OCI-LY7 (cell line): ENCODE measurements at regions not wholly inside any gene's neighbourhood (a gene's known extent, or its start where the extent isn't known, plus 50 kb on each side); places are given as distances from the start of the nearest gene placed in this dataset.

ENCODE experiments used
- BruUV-seq: library from RNA; stranded (reverse); fragments of 400-500 nt; replicated peaks from 2 replicates; lab custom pipeline; 2021; lab: Mats Ljungman, UMichigan
- CTCF ChIA-PET: fragments of 300-600 bp; sonication (Branson Sonifier 250); formaldehyde crosslinking; loops from one replicate; lab custom pipeline; 2022; ENCODE audit warnings: antibody characterized with exemption; ENCODE audit not compliant: unreplicated experiment; lab: Charles Lee
- POLR2A ChIA-PET: fragments of 300-600 bp; sonication (Branson Sonifier 250); formaldehyde crosslinking; loops from one replicate; lab custom pipeline; 2022; ENCODE audit warnings: antibody characterized with exemption; lab: Charles Lee
- DNase-seq: peaks from one replicate; pipeline ENCODE4 v3.0.0-alpha.2; 2015; ENCODE audit warnings: low spot score
- H2AFZ ChIP-seq: fragments of 200-600 bp; sonication (generic), shearing (Covaris generic); 2 replicates; pipeline ENCODE4 v1.6.1; 2014; ENCODE audit warnings: mild to moderate bottlenecking, antibody characterized with exemption, low read length, moderate library complexity
- H3K27ac ChIP-seq: fragments of 200-600 bp; sonication (generic); 2 replicates; pipeline ENCODE4 v1.5.1; 2014; ENCODE audit warnings: mixed run types, low read depth, mild to moderate bottlenecking, moderate library complexity, low read length, inconsistent platforms; ENCODE audit not compliant: poor library complexity, severe bottlenecking
- H3K36me3 ChIP-seq: fragments of 200-600 bp; sonication (generic); 2 replicates; pipeline ENCODE4 v1.6.1; 2014; ENCODE audit warnings: mild to moderate bottlenecking, antibody characterized with exemption, low read length, moderate library complexity, mixed read lengths; ENCODE audit not compliant: insufficient read depth
- H3K4me1 ChIP-seq: fragments of 200-600 bp; sonication (generic); 2 replicates; pipeline ENCODE4 v1.5.1; 2014; ENCODE audit warnings: mild to moderate bottlenecking, low read length; ENCODE audit not compliant: insufficient read depth, poor library complexity, severe bottlenecking
- H3K4me2 ChIP-seq: fragments of 200-600 bp; sonication (generic); 2 replicates; pipeline ENCODE4 v1.6.1; 2014; ENCODE audit warnings: mild to moderate bottlenecking, low read length
- H3K4me3 ChIP-seq: fragments of 200-600 bp; sonication (generic); 2 replicates; pipeline ENCODE4 v1.5.1; 2014; ENCODE audit warnings: mild to moderate bottlenecking, low read depth, low read length; ENCODE audit not compliant: poor library complexity, severe bottlenecking
- H3K79me2 ChIP-seq: fragments of 200-600 bp; sonication (generic); 2 replicates; pipeline ENCODE4 v1.6.1; 2016; ENCODE audit warnings: low read depth, mild to moderate bottlenecking, low read length, moderate library complexity, mixed read lengths; ENCODE audit not compliant: insufficient read depth
- H3K9me2 ChIP-seq: fragments of 200-600 bp; sonication (generic); 2 replicates; pipeline ENCODE4 v1.6.1; 2016; ENCODE audit warnings: mild to moderate bottlenecking, low read length, mixed read lengths; ENCODE audit not compliant: insufficient read depth
- H3K9me3 ChIP-seq: fragments of 200-600 bp; sonication (generic); 2 replicates; pipeline ENCODE4 v1.6.1; 2014; ENCODE audit warnings: mild to moderate bottlenecking, mixed run types, low read length, mixed read lengths
- H4K20me1 ChIP-seq: fragments of 200-600 bp; sonication (generic); 2 replicates; pipeline ENCODE4 v1.6.1; 2014; ENCODE audit warnings: mild to moderate bottlenecking, antibody characterized with exemption, low read length, moderate library complexity, mixed read lengths; ENCODE audit not compliant: insufficient read depth
- EZH2phosphoT487 ChIP-seq: fragments of 200-600 bp; sonication (generic); IDR thresholded peaks from 2 replicates; pipeline ENCODE4 v1.6.1; 2018; ENCODE audit warnings: low read depth, borderline replicate concordance, mild to moderate bottlenecking, mixed run types, antibody characterized with exemption, low read length, moderate library complexity, mixed read lengths
- intact Hi-C: fragments of 100-400 bp; cut with micrococcal nuclease; formaldehyde crosslinking; loops from one replicate; pipeline ENCODE4 v1.10.0; 2022; ENCODE audit not compliant: unreplicated experiment
- TF ChIP-seq, protein P1 (sequence below): fragments of 200-600 bp; sonication (generic); conservative IDR thresholded peaks from 2 replicates; pipeline ENCODE4 v1.5.1; 2014; ENCODE audit warnings: mild to moderate bottlenecking, antibody characterized with exemption, low read length, moderate library complexity, mixed read lengths

- ChIA-PET POLR2A (no interaction called here), CTCF (no interaction called here)
- intact Hi-C loops, result no loop called here
- H3K4me1 ChIP-seq, result no peaks in the 10 kb centered on the region
- H4K20me1 ChIP-seq, result no peaks in the 10 kb centered on the region
- no peak overlapping the region for H2AFZ ChIP-seq
- no peak for DNase-seq
- no TSS peak for BruUV-seq
- H3K9me3 ChIP-seq, result no peaks in the 10 kb centered on the region
- H3K36me3 ChIP-seq, result no peaks in the 10 kb centered on the region
- H3K4me3 ChIP-seq, result no peak overlapping the region
- H3K79me2 ChIP-seq, result no peaks in the 10 kb centered on the region
- TF ChIP-seq, protein P1, sequence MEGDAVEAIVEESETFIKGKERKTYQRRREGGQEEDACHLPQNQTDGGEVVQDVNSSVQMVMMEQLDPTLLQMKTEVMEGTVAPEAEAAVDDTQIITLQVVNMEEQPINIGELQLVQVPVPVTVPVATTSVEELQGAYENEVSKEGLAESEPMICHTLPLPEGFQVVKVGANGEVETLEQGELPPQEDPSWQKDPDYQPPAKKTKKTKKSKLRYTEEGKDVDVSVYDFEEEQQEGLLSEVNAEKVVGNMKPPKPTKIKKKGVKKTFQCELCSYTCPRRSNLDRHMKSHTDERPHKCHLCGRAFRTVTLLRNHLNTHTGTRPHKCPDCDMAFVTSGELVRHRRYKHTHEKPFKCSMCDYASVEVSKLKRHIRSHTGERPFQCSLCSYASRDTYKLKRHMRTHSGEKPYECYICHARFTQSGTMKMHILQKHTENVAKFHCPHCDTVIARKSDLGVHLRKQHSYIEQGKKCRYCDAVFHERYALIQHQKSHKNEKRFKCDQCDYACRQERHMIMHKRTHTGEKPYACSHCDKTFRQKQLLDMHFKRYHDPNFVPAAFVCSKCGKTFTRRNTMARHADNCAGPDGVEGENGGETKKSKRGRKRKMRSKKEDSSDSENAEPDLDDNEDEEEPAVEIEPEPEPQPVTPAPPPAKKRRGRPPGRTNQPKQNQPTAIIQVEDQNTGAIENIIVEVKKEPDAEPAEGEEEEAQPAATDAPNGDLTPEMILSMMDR, result no peak
- no peak for TF ChIP-seq EZH2phosphoT487
- no peak overlapping the region for H3K27ac ChIP-seq
- no peak overlapping the region for H3K4me2 ChIP-seq
- no peaks in the 10 kb centered on the region for H3K9me2 ChIP-seq
These were observed 69.0 kb upstream of the NRSN1 start for GRCh38 chr6:24057030-24057429.

DNA sequence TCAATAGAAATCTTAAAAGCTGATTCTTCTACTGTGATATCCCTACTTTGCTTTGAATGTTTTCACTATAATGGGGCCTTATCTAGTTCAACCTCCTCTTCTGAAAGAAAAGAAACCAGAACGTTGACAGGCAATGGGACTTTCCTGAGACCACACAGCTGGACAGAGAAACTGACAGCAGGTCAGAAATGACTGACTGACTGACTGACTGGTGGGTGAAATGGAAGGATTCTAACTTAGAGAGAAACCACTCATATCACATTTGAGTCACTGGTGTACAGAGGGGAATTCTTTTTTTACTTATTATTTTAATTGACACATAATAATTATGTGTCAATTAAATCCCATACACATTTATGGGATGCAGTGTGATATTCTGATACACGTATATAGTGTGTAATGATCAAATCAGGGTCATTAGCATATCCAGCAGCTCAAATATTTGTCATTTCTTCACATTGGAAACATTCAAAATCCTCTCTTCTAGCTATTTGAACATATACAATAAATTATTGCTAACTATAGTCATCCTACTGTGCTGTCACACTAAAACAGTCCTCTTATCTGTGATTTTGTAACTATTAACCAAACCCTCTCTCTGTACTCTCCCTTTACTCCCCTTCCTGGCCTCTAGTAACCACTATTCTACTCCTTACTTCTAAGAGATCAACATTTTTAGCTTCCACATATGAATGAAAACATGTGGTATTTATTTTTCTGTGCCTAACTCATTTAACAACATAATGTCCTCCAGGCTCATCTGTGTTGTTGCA is 64.8 kb upstream of the NRSN1 start:
- ChIA-PET POLR2A (no interaction called here), CTCF (no interaction called here)
- no TSS peak for BruUV-seq
- Histone ChIP-seq H3K4me3 (no peak overlapping the region), H3K4me2 (no peak overlapping the region), H4K20me1 (no peaks in the 10 kb centered on the region), H2AFZ (no peak overlapping the region), H3K27ac (no peak overlapping the region), H3K9me3 (no peaks in the 10 kb centered on the region), H3K9me2 (no peaks in the 10 kb centered on the region), H3K4me1 (no peaks in the 10 kb centered on the region), H3K79me2 (no peaks in the 10 kb centered on the region), H3K36me3 (no peaks in the 10 kb centered on the region)
- no peak for TF ChIP-seq EZH2phosphoT487
- TF ChIP-seq, protein P1, result no peak
- no peak for DNase-seq
- intact Hi-C loops, result no loop called here

DNA sequence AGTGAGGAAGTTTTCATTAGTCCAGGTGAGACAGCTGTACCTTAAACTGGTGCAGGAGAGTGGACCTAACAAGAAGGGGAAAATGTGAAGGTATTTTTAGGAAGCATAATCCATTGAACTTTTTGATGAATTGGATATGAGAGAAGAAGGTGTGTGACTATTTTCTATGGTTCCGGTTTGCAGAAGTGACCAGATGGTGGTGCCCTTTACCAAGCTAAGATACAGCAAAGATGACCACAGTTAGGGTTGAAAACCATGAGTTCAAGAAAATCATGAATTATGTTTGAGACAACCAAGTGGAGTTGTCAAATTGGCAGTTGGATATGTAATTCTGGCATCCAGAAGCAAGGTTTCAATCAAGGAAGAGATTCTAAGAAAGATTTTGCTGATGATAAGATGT is 61.9 kb upstream of the NRSN1 start:
- H3K9me3 ChIP-seq, result no peaks in the 10 kb centered on the region
- no peaks in the 10 kb centered on the region for H4K20me1 ChIP-seq
- no peak overlapping the region for H2AFZ ChIP-seq
- no peaks in the 10 kb centered on the region for H3K79me2 ChIP-seq
- no peak for TF ChIP-seq EZH2phosphoT487
- TF ChIP-seq, protein P1, result peak; percentile 39
- H3K4me1 ChIP-seq, result no peaks in the 10 kb centered on the region
- no peaks in the 10 kb centered on the region for H3K36me3 ChIP-seq
- no peak overlapping the region for H3K4me3 ChIP-seq
- H3K9me2 ChIP-seq, result no peaks in the 10 kb centered on the region
- ChIA-PET POLR2A (no interaction called here), CTCF (no interaction called here)
- DNase-seq, result no peak
- intact Hi-C loops, result no loop called here
- no peak overlapping the region for H3K27ac ChIP-seq
- no TSS peak for BruUV-seq
- H3K4me2 ChIP-seq, result no peak overlapping the region
